Esophagus muscularis mucosa (tissue), 4 donors: ENCODE measurements at regions not wholly inside any gene's neighbourhood (a gene's known extent, or its start where the extent isn't known, plus 50 kb on each side); places are given as distances from the start of the nearest gene placed in this dataset.

Source experiments
- CTCF ChIP-seq, 3 experiments: fragments of 200-600 bp in 2 of 3; fragments of 450-650 bp in 1 of 3; sonication (generic) in 2 of 3; IDR thresholded peaks; one replicate each; pipeline ENCODE4 v1.5.1; 2017 to 2019; ENCODE audit warnings: antibody characterized with exemption in 3 of 3, mild to moderate bottlenecking in 2 of 3, moderate library complexity in 1 of 3
- EP300 ChIP-seq: sonication (generic); formaldehyde crosslinking; IDR thresholded peaks from one replicate; pipeline ENCODE4 v1.6.1; 2017; ENCODE audit warnings: antibody characterized with exemption
- POLR2A ChIP-seq: fragments of 450-650 bp; IDR thresholded peaks from one replicate; pipeline ENCODE4 v1.6.1; 2017; ENCODE audit warnings: antibody characterized with exemption, moderate library complexity, mild to moderate bottlenecking, low read depth
- POLR2AphosphoS5 ChIP-seq, 2 donors: sonication (generic); formaldehyde crosslinking; IDR thresholded peaks; one replicate each; pipeline ENCODE4 v1.6.1; 2017; ENCODE audit warnings: antibody characterized with exemption in 2 of 2

GRCh38 chr2:128724972-128725371 is 406.3 kb upstream of the HS6ST1 start:
- no peak for TF ChIP-seq POLR2A
- TF ChIP-seq CTCF (IDR thresholded peaks at IDR 0.05): no peak
- TF ChIP-seq POLR2AphosphoS5 (IDR thresholded peaks at IDR 0.05): no peak
- no peak for TF ChIP-seq EP300
